ENCODE measurements at regions not wholly inside any gene's neighbourhood (a gene's known extent, or its start where the extent isn't known, plus 50 kb on each side); places are given as distances from the start of the nearest gene placed in this dataset.

GRCh38 chr7:13099154-13099795 is 411.8 kb downstream of the ARL4A start:
- TF ChIP-seq, protein P1, sequence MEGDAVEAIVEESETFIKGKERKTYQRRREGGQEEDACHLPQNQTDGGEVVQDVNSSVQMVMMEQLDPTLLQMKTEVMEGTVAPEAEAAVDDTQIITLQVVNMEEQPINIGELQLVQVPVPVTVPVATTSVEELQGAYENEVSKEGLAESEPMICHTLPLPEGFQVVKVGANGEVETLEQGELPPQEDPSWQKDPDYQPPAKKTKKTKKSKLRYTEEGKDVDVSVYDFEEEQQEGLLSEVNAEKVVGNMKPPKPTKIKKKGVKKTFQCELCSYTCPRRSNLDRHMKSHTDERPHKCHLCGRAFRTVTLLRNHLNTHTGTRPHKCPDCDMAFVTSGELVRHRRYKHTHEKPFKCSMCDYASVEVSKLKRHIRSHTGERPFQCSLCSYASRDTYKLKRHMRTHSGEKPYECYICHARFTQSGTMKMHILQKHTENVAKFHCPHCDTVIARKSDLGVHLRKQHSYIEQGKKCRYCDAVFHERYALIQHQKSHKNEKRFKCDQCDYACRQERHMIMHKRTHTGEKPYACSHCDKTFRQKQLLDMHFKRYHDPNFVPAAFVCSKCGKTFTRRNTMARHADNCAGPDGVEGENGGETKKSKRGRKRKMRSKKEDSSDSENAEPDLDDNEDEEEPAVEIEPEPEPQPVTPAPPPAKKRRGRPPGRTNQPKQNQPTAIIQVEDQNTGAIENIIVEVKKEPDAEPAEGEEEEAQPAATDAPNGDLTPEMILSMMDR (IDR thresholded peaks at IDR 0.05) = no peak
- no peak for TF ChIP-seq POLR2A (IDR thresholded peaks at IDR 0.05)
